ENCODE measurements at regions not wholly inside any gene's neighbourhood (a gene's known extent, or its start where the extent isn't known, plus 50 kb on each side); places are given as distances from the start of the nearest gene placed in this dataset.

- CTCF ChIA-PET = no interaction called here
- Histone ChIP-seq H2AFZ (ENCODE audit: low read depth, low read length, poor library complexity, severe bottlenecking) (no peak overlapping the region), H3K4me2 (ENCODE audit: low read length) (no peak overlapping the region), H3K4me1 (ENCODE audit: control insufficient read depth in 1 of 2, insufficient read depth in 2 of 2, low read length in 2 of 2) (peaks cover 0 to 6% of the 10 kb centered on the region in 2 experiments; a peak in 1 of 4 replicates), H3K9me3 (ENCODE audit: control insufficient read depth in 1 of 2, insufficient read depth in 1 of 2, low read depth in 1 of 2, low read length in 2 of 2) (no peaks in the 10 kb centered on the region), H3K9ac (ENCODE audit: low read length) (no peak overlapping the region), H3K4me3 (replicated peaks in 1 of 2; ENCODE audit: low read depth in 1 of 2, low read length in 2 of 2) (no peak overlapping the region), H4K20me1 (ENCODE audit: insufficient read depth) (no peaks in the 10 kb centered on the region), H3K27ac (ENCODE audit: low read depth, low read length) (no peak overlapping the region), H3K9me2 (ENCODE audit: insufficient read depth) (no peaks in the 10 kb centered on the region), H3K36me3 (ENCODE audit: control insufficient read depth in 1 of 2, insufficient read depth in 2 of 2, low read length in 2 of 2) (no peaks in the 10 kb centered on the region), H3K27me3 (ENCODE audit: insufficient read depth, low read length) (no peaks in the 10 kb centered on the region), H3K79me2 (ENCODE audit: insufficient read depth, low read length) (no peaks in the 10 kb centered on the region)
- no TSS peak for BruUV-seq (replicated peaks)
- no peak for TF ChIP-seq CBX3 (IDR thresholded peaks at IDR 0.05; ENCODE audit: low read depth)
- TF ChIP-seq, protein P1, sequence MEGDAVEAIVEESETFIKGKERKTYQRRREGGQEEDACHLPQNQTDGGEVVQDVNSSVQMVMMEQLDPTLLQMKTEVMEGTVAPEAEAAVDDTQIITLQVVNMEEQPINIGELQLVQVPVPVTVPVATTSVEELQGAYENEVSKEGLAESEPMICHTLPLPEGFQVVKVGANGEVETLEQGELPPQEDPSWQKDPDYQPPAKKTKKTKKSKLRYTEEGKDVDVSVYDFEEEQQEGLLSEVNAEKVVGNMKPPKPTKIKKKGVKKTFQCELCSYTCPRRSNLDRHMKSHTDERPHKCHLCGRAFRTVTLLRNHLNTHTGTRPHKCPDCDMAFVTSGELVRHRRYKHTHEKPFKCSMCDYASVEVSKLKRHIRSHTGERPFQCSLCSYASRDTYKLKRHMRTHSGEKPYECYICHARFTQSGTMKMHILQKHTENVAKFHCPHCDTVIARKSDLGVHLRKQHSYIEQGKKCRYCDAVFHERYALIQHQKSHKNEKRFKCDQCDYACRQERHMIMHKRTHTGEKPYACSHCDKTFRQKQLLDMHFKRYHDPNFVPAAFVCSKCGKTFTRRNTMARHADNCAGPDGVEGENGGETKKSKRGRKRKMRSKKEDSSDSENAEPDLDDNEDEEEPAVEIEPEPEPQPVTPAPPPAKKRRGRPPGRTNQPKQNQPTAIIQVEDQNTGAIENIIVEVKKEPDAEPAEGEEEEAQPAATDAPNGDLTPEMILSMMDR (IDR thresholded peaks at IDR 0.05 in 2 of 3, conservative IDR thresholded peaks at IDR 0.05 in 1 of 3; ENCODE audit: borderline replicate concordance in 1 of 3, insufficient read depth in 1 of 3, low read depth in 2 of 3, low read length in 2 of 3) = no peak
- no peak for TF ChIP-seq POLR2AphosphoS5 (IDR thresholded peaks at IDR 0.05; ENCODE audit: low read depth, low read length)
- TF ChIP-seq CEBPB (IDR thresholded peaks at IDR 0.05; ENCODE audit: low read depth) = no peak
- no peak for TF ChIP-seq ZNF274 (IDR thresholded peaks at IDR 0.05; ENCODE audit: low read depth, low read length)
- no peak for TF ChIP-seq FOSL1 (IDR thresholded peaks at IDR 0.05; ENCODE audit: low read depth)
- TF ChIP-seq SRF (IDR thresholded peaks at IDR 0.05; ENCODE audit: low read depth) = no peak
- no peak for TF ChIP-seq TCF7L2 (IDR thresholded peaks at IDR 0.05; ENCODE audit: borderline replicate concordance, extremely low read depth, insufficient read depth, insufficient read length)
- TF ChIP-seq, protein P2, sequence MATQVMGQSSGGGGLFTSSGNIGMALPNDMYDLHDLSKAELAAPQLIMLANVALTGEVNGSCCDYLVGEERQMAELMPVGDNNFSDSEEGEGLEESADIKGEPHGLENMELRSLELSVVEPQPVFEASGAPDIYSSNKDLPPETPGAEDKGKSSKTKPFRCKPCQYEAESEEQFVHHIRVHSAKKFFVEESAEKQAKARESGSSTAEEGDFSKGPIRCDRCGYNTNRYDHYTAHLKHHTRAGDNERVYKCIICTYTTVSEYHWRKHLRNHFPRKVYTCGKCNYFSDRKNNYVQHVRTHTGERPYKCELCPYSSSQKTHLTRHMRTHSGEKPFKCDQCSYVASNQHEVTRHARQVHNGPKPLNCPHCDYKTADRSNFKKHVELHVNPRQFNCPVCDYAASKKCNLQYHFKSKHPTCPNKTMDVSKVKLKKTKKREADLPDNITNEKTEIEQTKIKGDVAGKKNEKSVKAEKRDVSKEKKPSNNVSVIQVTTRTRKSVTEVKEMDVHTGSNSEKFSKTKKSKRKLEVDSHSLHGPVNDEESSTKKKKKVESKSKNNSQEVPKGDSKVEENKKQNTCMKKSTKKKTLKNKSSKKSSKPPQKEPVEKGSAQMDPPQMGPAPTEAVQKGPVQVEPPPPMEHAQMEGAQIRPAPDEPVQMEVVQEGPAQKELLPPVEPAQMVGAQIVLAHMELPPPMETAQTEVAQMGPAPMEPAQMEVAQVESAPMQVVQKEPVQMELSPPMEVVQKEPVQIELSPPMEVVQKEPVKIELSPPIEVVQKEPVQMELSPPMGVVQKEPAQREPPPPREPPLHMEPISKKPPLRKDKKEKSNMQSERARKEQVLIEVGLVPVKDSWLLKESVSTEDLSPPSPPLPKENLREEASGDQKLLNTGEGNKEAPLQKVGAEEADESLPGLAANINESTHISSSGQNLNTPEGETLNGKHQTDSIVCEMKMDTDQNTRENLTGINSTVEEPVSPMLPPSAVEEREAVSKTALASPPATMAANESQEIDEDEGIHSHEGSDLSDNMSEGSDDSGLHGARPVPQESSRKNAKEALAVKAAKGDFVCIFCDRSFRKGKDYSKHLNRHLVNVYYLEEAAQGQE (IDR thresholded peaks at IDR 0.05; ENCODE audit: low read depth) = no peak
- no peak for TF ChIP-seq YY1 (IDR thresholded peaks at IDR 0.05; ENCODE audit: extremely low read depth, insufficient replicate concordance, low read depth, low read length)
- no peak for TF ChIP-seq ZFX (IDR thresholded peaks at IDR 0.05)
- TF ChIP-seq JUND (IDR thresholded peaks at IDR 0.05) = no peak
- TF ChIP-seq EGR1 (IDR thresholded peaks at IDR 0.05; ENCODE audit: low read depth) = no peak
- no peak for TF ChIP-seq MAX (IDR thresholded peaks at IDR 0.05)
- TF ChIP-seq ELF1 (IDR thresholded peaks at IDR 0.05; ENCODE audit: borderline replicate concordance, low read depth) = no peak
- TF ChIP-seq EZH2phosphoT487 (IDR thresholded peaks at IDR 0.05; ENCODE audit: borderline replicate concordance) = no peak
- no peak for TF ChIP-seq RAD21 (IDR thresholded peaks at IDR 0.05; ENCODE audit: low read depth)
- TF ChIP-seq SP1 (IDR thresholded peaks at IDR 0.05; ENCODE audit: low read depth) = no peak
- TF ChIP-seq SIN3A (IDR thresholded peaks at IDR 0.05; ENCODE audit: low read depth) = no peak
- RAD21 ChIA-PET (ENCODE audit: low non-redundant PET in 1 of 2, low total read pairs in 2 of 2, uncharacterized antibody in 2 of 2, unreplicated experiment in 2 of 2) = no interaction called here
- intact Hi-C loops (cut with micrococcal nuclease) = no loop called here
- DNase-seq (ENCODE audit: low read depth, low spot score) = no peak
- POLR2A ChIA-PET = no interaction called here
- ATAC-seq = no peak
Measured at GRCh38 chr7:29657288-29657687, 93.7 kb downstream of the PRR15 start.
